M059J (cell line): ENCODE measurements at regions not wholly inside any gene's neighbourhood (a gene's known extent, or its start where the extent isn't known, plus 50 kb on each side); places are given as distances from the start of the nearest gene placed in this dataset.

Source experiments
- DNase-seq: peaks from one replicate; pipeline ENCODE4 v3.0.0-alpha.2; 2012; ENCODE audit warnings: low read depth

GRCh38 chr5:173557123-173557903 lies 59.1 kb downstream of the BOD1 start:
- no peak for DNase-seq

GRCh38 chr5:173556142-173557028 lies 60.1 kb downstream of the BOD1 start:
- DNase-seq: no peak

GRCh38 chr5:173554989-173555705 lies 61.3 kb downstream of the BOD1 start:
- no peak for DNase-seq

GRCh38 chr5:173554038-173554955 lies 62.2 kb downstream of the BOD1 start:
- no peak for DNase-seq

GRCh38 chr5:173550641-173551040 lies 65.8 kb downstream of the BOD1 start:
- no peak for DNase-seq

GRCh38 chr5:173549644-173550043 lies 66.8 kb downstream of the BOD1 start:
- DNase-seq: no peak

GRCh38 chr5:173547579-173547978 lies 68.9 kb downstream of the BOD1 start:
- peak; percentile 82 for DNase-seq

- no peak for DNase-seq
These were observed 73.5 kb downstream of the BOD1 start for GRCh38 chr5:173542964-173543363.

- no peak for DNase-seq
These were observed 74.3 kb downstream of the BOD1 start for GRCh38 chr5:173542159-173542558.

- DNase-seq: no peak
These were observed 77.8 kb downstream of the BOD1 start for GRCh38 chr5:173538654-173539053.

- DNase-seq: no peak
These were observed 78.4 kb downstream of the BOD1 start for GRCh38 chr5:173538018-173538417.

- DNase-seq: no peak
These were observed 79.2 kb downstream of the BOD1 start for GRCh38 chr5:173537228-173537627.

- peak; percentile 65 for DNase-seq
These were observed 80.3 kb downstream of the BOD1 start for GRCh38 chr5:173535976-173536639.

- peak; percentile 18 for DNase-seq
These were observed 81.1 kb downstream of the BOD1 start for GRCh38 chr5:173535166-173535975.

GRCh38 chr5:173534664-173535063 lies 81.8 kb downstream of the BOD1 start:
- DNase-seq: no peak

GRCh38 chr5:173534031-173534430 lies 82.4 kb downstream of the BOD1 start:
- no peak for DNase-seq

- no peak for DNase-seq
These were observed 83.7 kb downstream of the BOD1 start for GRCh38 chr5:173532689-173533250.

GRCh38 chr5:173531863-173532262 lies 84.6 kb downstream of the BOD1 start:
- DNase-seq: no peak

GRCh38 chr5:173530547-173530946 lies 85.9 kb downstream of the BOD1 start:
- DNase-seq: no peak
